ENCODE measurements at regions not wholly inside any gene's neighbourhood (a gene's known extent, or its start where the extent isn't known, plus 50 kb on each side); places are given as distances from the start of the nearest gene placed in this dataset.

DNA sequence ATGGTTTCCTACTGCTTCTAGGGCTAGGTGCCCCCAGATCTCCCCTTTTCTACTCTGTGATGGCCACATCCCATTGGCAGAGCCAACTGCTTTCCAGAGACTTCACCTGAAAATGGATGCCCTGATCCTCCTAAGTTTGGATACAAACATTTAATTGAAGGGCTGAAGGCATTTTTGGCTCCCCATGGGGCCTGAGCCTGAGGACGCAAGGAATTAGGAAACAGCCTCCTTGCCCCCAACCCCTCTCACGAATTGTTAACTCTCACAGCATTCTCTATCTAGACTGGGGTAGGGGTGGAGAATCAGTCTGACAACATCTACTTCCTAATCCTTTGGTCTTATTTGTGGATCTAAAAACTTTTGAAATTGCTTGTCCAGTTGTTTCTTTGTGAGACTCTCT, 108.5 kb upstream of the KCNK2 start:
- H3K9me3 Mint-ChIP-seq, result no peaks in the 10 kb centered on the region
- H3K27ac Mint-ChIP-seq, result no peak overlapping the region
- peaks cover 60% of the 10 kb centered on the region for H3K4me1 Mint-ChIP-seq (ENCODE audit: low read depth)
- no peak for DNase-seq
- H3K27me3 Mint-ChIP-seq (ENCODE audit: insufficient read depth), result no peaks in the 10 kb centered on the region
- no peaks in the 10 kb centered on the region for H3K36me3 Mint-ChIP-seq (ENCODE audit: low read depth)
- H3K4me3 Mint-ChIP-seq, result no peak overlapping the region
- TF ChIP-seq, protein P1, sequence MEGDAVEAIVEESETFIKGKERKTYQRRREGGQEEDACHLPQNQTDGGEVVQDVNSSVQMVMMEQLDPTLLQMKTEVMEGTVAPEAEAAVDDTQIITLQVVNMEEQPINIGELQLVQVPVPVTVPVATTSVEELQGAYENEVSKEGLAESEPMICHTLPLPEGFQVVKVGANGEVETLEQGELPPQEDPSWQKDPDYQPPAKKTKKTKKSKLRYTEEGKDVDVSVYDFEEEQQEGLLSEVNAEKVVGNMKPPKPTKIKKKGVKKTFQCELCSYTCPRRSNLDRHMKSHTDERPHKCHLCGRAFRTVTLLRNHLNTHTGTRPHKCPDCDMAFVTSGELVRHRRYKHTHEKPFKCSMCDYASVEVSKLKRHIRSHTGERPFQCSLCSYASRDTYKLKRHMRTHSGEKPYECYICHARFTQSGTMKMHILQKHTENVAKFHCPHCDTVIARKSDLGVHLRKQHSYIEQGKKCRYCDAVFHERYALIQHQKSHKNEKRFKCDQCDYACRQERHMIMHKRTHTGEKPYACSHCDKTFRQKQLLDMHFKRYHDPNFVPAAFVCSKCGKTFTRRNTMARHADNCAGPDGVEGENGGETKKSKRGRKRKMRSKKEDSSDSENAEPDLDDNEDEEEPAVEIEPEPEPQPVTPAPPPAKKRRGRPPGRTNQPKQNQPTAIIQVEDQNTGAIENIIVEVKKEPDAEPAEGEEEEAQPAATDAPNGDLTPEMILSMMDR (IDR thresholded peaks at IDR 0.05), result no peak

DNA sequence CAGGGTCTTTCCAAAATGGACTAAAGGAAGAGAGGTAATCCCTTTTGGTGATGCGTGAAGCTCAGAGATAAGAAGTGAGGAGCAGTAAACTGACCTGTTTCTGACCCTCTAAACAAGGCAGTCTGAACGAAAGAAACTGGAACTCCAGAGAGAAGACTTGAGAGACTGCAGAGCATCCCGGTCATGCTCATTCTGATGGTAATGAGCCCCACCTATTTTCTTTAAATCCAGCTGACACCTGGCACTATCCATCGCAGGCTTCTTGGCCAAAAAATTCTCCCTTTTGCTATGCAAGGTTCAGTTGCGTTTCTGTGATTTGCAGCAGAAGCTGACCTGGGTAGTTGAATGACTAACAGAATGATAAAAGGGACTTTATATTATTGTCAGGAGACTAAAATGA, 105.9 kb upstream of the KCNK2 start:
- no peak overlapping the region for H3K4me3 Mint-ChIP-seq
- no peaks in the 10 kb centered on the region for H3K27me3 Mint-ChIP-seq (ENCODE audit: insufficient read depth)
- DNase-seq, result no peak
- no peaks in the 10 kb centered on the region for H3K9me3 Mint-ChIP-seq
- H3K27ac Mint-ChIP-seq, result no peak overlapping the region
- TF ChIP-seq, protein P1 (IDR thresholded peaks at IDR 0.05), result no peak
- peaks cover 53% of the 10 kb centered on the region for H3K4me1 Mint-ChIP-seq (ENCODE audit: low read depth)
- H3K36me3 Mint-ChIP-seq (ENCODE audit: low read depth), result peaks cover 7% of the 10 kb centered on the region; the same call in 1 of the 2 replicates

DNA sequence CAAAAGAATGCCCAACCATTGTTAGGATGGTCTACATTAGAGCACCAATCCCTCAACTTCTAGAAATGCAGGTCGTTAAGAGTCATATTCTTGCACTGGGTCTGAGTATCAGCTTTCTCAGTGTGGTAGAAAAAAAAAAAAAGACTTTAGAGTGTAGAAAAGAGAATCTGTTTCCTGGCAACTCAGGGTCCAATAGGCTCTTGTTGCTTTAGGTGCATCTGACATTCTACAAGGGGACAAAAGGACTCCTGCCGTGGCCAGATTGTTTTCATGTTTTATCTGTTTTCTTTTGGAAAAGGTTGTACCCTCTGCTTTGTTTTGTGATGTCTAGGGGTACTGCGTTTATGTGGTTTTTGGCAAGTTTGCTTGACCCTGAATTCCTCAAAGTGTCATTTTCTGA, 105.4 kb upstream of the KCNK2 start:
- TF ChIP-seq, protein P1 (IDR thresholded peaks at IDR 0.05), result no peak
- H3K4me1 Mint-ChIP-seq (ENCODE audit: low read depth), result peaks cover 57% of the 10 kb centered on the region
- no peak overlapping the region for H3K27ac Mint-ChIP-seq
- peaks cover 7% of the 10 kb centered on the region; the same call in 1 of the 2 replicates for H3K36me3 Mint-ChIP-seq (ENCODE audit: low read depth)
- no peak for DNase-seq
- H3K27me3 Mint-ChIP-seq (ENCODE audit: insufficient read depth), result no peaks in the 10 kb centered on the region
- no peak overlapping the region for H3K4me3 Mint-ChIP-seq
- no peaks in the 10 kb centered on the region for H3K9me3 Mint-ChIP-seq

DNA sequence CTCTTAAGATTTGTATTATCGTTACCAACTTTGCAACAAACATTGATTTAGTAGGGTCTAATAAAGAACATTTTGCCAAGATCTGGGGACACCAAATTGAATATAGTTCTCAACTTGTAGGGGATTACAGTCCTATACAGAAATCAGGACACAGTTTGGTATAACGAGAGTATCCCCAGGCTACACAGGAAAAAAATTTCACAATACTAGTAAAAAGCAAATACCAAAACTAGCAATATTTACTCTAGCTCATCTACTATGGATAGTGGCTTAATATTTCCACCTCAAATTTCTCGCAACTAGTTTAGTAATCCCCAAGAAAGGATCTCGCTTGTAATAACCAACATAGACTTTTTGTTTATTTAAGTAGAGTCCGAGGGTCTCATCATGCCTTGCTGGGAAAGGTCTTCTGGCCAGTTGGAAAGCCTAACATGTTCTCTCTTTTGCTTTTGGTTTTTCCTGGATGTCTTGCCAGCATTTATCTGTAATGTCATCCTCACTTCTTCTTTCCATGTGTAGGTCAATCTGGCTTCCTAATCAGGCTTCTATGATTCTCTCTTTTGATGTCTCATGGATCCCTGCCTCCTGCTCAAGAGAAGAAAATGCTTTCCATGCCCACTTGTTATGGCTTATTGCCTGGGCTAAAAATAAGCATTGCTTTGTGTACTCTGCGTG, 104.7 kb upstream of the KCNK2 start:
- Mint-ChIP-seq H3K9me3 (no peaks in the 10 kb centered on the region), H3K27ac (no peak overlapping the region), H3K4me1 (ENCODE audit: low read depth) (peaks cover 59% of the 10 kb centered on the region), H3K4me3 (no peak overlapping the region), H3K36me3 (ENCODE audit: low read depth) (peaks cover 7% of the 10 kb centered on the region; the same call in 1 of the 2 replicates), H3K27me3 (ENCODE audit: insufficient read depth) (no peaks in the 10 kb centered on the region)
- TF ChIP-seq, protein P1 (IDR thresholded peaks at IDR 0.05), result no peak
- DNase-seq, result no peak

DNA sequence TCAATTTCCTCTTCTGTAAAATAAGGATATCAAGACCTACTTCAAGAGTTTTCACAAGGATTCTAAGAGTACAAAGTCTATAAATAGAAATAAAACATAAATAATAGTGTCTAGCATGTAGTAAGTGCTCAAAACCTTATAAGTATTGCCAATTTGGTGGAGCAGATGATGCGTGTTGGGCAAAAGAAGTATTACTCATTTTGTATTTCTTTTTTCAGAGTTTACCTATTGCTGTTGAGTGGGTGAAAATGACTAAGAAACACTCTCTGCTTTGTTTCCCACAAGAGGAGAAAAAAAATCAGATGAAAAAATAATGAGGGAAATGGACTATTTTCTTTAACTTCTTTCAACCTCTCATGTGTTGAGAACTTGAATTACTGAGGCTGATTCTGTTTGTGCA, 103.3 kb upstream of the KCNK2 start:
- peaks cover 6% of the 10 kb centered on the region for H3K9me3 Mint-ChIP-seq
- DNase-seq, result no peak

More for the DNA sequence above, 103.3 kb upstream of the KCNK2 start:
- Mint-ChIP-seq H3K27me3 (ENCODE audit: insufficient read depth) (no peaks in the 10 kb centered on the region), H3K36me3 (ENCODE audit: low read depth) (peaks cover 14% of the 10 kb centered on the region), H3K27ac (no peak overlapping the region), H3K4me3 (no peak overlapping the region), H3K4me1 (ENCODE audit: low read depth) (peaks cover 68% of the 10 kb centered on the region)
- TF ChIP-seq, protein P1 (IDR thresholded peaks at IDR 0.05), result no peak
